ENCODE measurements at regions not wholly inside any gene's neighbourhood (a gene's known extent, or its start where the extent isn't known, plus 50 kb on each side); places are given as distances from the start of the nearest gene placed in this dataset.
"Not testable (repeated sequence)": the region's sequence is repeated elsewhere in the genome, so short reads cannot be mapped to it uniquely, and the experiment has no call there.

GRCh38 chr9:65466911-65467734, 182.1 kb upstream of the FOXD4L5 start:
- not testable (repeated sequence) for TF ChIP-seq CTCF (IDR thresholded peaks at IDR 0.05); IRF3 (IDR thresholded peaks at IDR 0.05; ENCODE audit: low read depth, low read length)

Measured in SK-N-SH (cell line).